ENCODE measurements at regions not wholly inside any gene's neighbourhood (a gene's known extent, or its start where the extent isn't known, plus 50 kb on each side); places are given as distances from the start of the nearest gene placed in this dataset.
A peak's percentile ranks its signal among the peaks of the same experiment; 100 is the strongest.

- Mint-ChIP-seq H3K9me3 (peaks cover 3 to 35% (median 13%) of the 10 kb centered on the region in 7 donors), H3K27me3 (peaks cover 0 to 8% (median 6%) of the 10 kb centered on the region in 3 donors), H3K4me3 (no peak overlapping the region), H3K36me3 (no peaks in the 10 kb centered on the region), H3K27ac (no peak overlapping the region), H3K4me1 (no peaks in the 10 kb centered on the region)
- ATAC-seq (ENCODE audit: low read depth in 2 of 2), result no peak
- no peak for DNase-seq
Measured at GRCh38 chr11:43071338-43071737, 240.5 kb upstream of the API5 start.

- ATAC-seq (ENCODE audit: low read depth in 2 of 2) (no peak), DNase-seq (no peak)
- Mint-ChIP-seq H3K27me3 (peaks cover 0 to 8% (median 6%) of the 10 kb centered on the region in 3 donors), H3K27ac (no peak overlapping the region), H3K4me3 (no peak overlapping the region), H3K36me3 (no peaks in the 10 kb centered on the region), H3K9me3 (peaks cover 3 to 34% (median 13%) of the 10 kb centered on the region in 7 donors), H3K4me1 (no peaks in the 10 kb centered on the region)
Measured at GRCh38 chr11:43072096-43072495, 239.7 kb upstream of the API5 start.

GRCh38 chr11:43072911-43073310 is 238.9 kb upstream of the API5 start:
- H3K27ac Mint-ChIP-seq, result no peak overlapping the region
- DNase-seq (no peak), ATAC-seq (ENCODE audit: low read depth in 2 of 2) (no peak)
- H3K4me3 Mint-ChIP-seq, result no peak overlapping the region
- H3K9me3 Mint-ChIP-seq, result peaks cover 3 to 27% (median 8%) of the 10 kb centered on the region in 7 donors
- H3K36me3 Mint-ChIP-seq, result no peaks in the 10 kb centered on the region
- peaks cover 0 to 8% (median 6%) of the 10 kb centered on the region in 3 donors for H3K27me3 Mint-ChIP-seq
- no peaks in the 10 kb centered on the region for H3K4me1 Mint-ChIP-seq

DNA sequence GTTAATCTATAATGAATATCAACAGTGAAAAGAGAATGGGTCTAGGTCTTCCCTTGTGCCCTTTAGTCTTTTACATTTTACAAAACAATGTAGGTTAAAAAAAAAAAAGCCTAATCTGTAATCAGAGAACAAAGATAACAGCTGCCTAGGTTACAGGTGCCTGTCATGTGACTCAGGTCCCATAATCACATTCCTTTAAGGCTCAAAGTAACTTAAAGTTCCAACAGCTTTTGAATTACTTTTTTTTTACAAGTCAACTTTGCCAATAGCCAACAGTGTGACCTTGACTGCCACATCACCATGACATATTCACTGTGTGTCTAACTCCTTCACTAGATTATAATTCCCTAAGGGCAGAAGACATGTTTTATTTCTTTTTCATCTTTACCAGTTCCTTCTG is 237.0 kb upstream of the API5 start:
- Mint-ChIP-seq H3K27me3 (peaks cover 0 to 8% (median 6%) of the 10 kb centered on the region in 3 donors), H3K4me3 (no peak overlapping the region)

GRCh38 chr11:43101113-43101512 is 210.7 kb upstream of the API5 start:
- H3K27me3 Mint-ChIP-seq, result no peaks in the 10 kb centered on the region
- no peak for DNase-seq
- H3K27ac Mint-ChIP-seq, result no peak overlapping the region
- peaks cover 0 to 5% (median 4%) of the 10 kb centered on the region in 7 donors for H3K9me3 Mint-ChIP-seq
- no peaks in the 10 kb centered on the region for H3K4me1 Mint-ChIP-seq
- no peak for ATAC-seq (ENCODE audit: low read depth in 2 of 2)
- no peaks in the 10 kb centered on the region for H3K36me3 Mint-ChIP-seq
- H3K4me3 Mint-ChIP-seq, result no peak overlapping the region

More for the DNA sequence above, 237.0 kb upstream of the API5 start:
- H3K4me1 Mint-ChIP-seq, result no peaks in the 10 kb centered on the region
- no peak for DNase-seq
- no peak for ATAC-seq (ENCODE audit: low read depth in 2 of 2)
- no peak overlapping the region for H3K27ac Mint-ChIP-seq
- H3K9me3 Mint-ChIP-seq, result peaks cover 0 to 27% (median 5%) of the 10 kb centered on the region in 7 donors
- no peaks in the 10 kb centered on the region for H3K36me3 Mint-ChIP-seq

DNA sequence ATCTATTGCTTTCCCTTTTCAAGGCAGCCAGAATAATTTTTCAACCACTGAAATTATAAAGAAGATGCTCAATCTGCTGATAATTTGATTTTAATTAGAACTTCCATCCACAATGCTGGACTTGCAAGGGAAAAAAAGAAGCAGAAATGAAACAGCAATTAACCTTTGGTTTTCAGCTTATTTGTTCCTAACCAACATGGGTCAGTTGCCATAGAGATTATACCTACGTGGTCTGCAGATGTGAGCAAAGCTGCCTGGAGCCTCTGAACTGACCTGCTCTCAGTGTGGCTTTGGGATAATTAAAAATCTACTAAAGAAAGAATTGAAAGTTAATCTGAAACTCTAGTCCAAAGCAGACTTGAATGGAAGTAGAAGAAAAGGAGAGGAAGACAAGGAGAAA is 195.7 kb upstream of the API5 start:
- Mint-ChIP-seq H3K4me1 (no peaks in the 10 kb centered on the region), H3K27me3 (no peaks in the 10 kb centered on the region), H3K27ac (no peak overlapping the region), H3K4me3 (no peak overlapping the region), H3K36me3 (no peaks in the 10 kb centered on the region), H3K9me3 (peaks cover 0 to 7% (median 4%) of the 10 kb centered on the region in 7 donors)
- no peak for ATAC-seq (ENCODE audit: low read depth in 2 of 2)
- DNase-seq, result no peak

- no peak overlapping the region for H3K4me3 Mint-ChIP-seq
- H3K27ac Mint-ChIP-seq, result no peak overlapping the region
- DNase-seq, result no peak
- H3K9me3 Mint-ChIP-seq, result peaks cover 0 to 6% (median 4%) of the 10 kb centered on the region in 7 donors
- H3K36me3 Mint-ChIP-seq, result no peaks in the 10 kb centered on the region
- ATAC-seq (ENCODE audit: low read depth in 2 of 2), result no peak
- no peaks in the 10 kb centered on the region for H3K4me1 Mint-ChIP-seq
- no peaks in the 10 kb centered on the region for H3K27me3 Mint-ChIP-seq
Measured at GRCh38 chr11:43119275-43119970, 192.4 kb upstream of the API5 start.

GRCh38 chr11:43122546-43122945 is 189.2 kb upstream of the API5 start:
- DNase-seq (no peak), ATAC-seq (ENCODE audit: low read depth in 2 of 2) (no peak)
- Mint-ChIP-seq H3K9me3 (peaks cover 0 to 10% (median 2%) of the 10 kb centered on the region in 7 donors), H3K27me3 (no peaks in the 10 kb centered on the region), H3K4me1 (no peaks in the 10 kb centered on the region), H3K36me3 (no peaks in the 10 kb centered on the region), H3K4me3 (no peak overlapping the region), H3K27ac (no peak overlapping the region)

- no peak for ATAC-seq (ENCODE audit: low read depth in 2 of 2)
- H3K4me1 Mint-ChIP-seq, result no peaks in the 10 kb centered on the region
- H3K27me3 Mint-ChIP-seq, result no peaks in the 10 kb centered on the region
- no peak overlapping the region for H3K4me3 Mint-ChIP-seq
- H3K27ac Mint-ChIP-seq, result no peak overlapping the region
- DNase-seq, result no peak
- H3K36me3 Mint-ChIP-seq, result no peaks in the 10 kb centered on the region
- H3K9me3 Mint-ChIP-seq, result peaks cover 0 to 4% (median 0%) of the 10 kb centered on the region in 7 donors
Measured at GRCh38 chr11:43123443-43123842, 188.4 kb upstream of the API5 start.

- ATAC-seq (ENCODE audit: low read depth in 2 of 2) (no peak), DNase-seq (no peak)
- Mint-ChIP-seq H3K4me3 (no peak overlapping the region), H3K4me1 (no peaks in the 10 kb centered on the region), H3K27ac (no peak overlapping the region), H3K36me3 (no peaks in the 10 kb centered on the region), H3K27me3 (no peaks in the 10 kb centered on the region), H3K9me3 (peaks cover 0 to 4% (median 2%) of the 10 kb centered on the region in 7 donors)
Measured at GRCh38 chr11:43124272-43124935, 187.4 kb upstream of the API5 start.

DNA sequence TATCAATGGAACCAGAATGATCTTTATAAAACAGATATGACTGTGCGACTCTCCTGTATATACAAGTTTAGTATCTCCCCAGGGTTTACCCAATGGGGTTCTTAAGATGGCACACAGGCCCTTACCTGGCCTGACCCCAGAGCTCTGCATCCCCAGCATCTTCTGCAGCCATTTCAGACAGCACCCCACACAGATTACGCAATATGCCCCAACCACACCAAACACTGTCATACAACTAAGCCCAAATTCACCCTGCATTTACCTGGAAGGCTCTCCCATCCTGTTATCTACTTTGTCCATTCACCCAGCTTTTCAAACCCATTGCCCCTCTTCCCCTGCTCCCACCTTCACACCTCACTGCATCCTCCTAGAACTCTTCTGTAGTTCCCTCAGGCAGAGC is 182.5 kb upstream of the API5 start:
- Mint-ChIP-seq H3K9me3 (peaks cover 0 to 6% (median 0%) of the 10 kb centered on the region in 7 donors), H3K27ac (peak overlapping the region in 1 of 6 donors; percentile 50), H3K36me3 (no peaks in the 10 kb centered on the region), H3K27me3 (no peaks in the 10 kb centered on the region), H3K4me1 (no peaks in the 10 kb centered on the region), H3K4me3 (no peak overlapping the region)
- ATAC-seq (ENCODE audit: low read depth in 2 of 2), result no peak
- no peak for DNase-seq

GRCh38 chr11:43130616-43131015 is 181.2 kb upstream of the API5 start:
- Mint-ChIP-seq H3K27me3 (no peaks in the 10 kb centered on the region), H3K9me3 (peaks cover 0 to 6% (median 0%) of the 10 kb centered on the region in 7 donors), H3K36me3 (no peaks in the 10 kb centered on the region), H3K4me3 (no peak overlapping the region), H3K4me1 (no peaks in the 10 kb centered on the region), H3K27ac (no peak overlapping the region)
- DNase-seq (no peak), ATAC-seq (ENCODE audit: low read depth in 2 of 2) (no peak)

DNA sequence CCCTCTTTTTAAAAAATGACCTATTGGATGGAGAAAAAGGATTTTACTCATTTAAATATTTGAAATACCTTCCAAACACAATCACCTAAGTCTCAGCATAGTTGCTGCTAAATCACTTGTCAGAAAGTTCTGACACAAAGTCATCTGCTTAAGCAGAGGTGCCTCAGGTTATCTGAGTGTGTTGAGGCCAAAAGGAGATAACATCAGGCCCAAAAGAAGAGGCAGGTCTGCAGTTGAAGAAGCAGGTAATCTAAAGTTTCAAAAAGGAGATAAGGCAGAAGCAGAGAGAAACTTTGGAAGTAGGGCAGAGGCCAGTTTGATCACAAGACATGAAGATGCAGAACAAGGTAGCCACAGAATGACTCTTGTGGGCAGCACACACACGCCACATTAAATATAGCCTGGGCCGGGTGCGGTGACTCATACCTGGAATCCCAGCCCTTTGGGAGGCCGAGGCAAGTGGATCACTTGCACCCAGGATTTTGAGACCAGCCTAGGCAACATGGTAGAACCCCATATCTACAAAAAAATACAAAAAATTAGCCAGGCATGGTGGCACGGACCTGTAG is 175.7 kb upstream of the API5 start:
- Mint-ChIP-seq H3K4me1 (no peaks in the 10 kb centered on the region), H3K27ac (no peak overlapping the region), H3K36me3 (no peaks in the 10 kb centered on the region), H3K9me3 (peaks cover 0 to 11% (median 3%) of the 10 kb centered on the region in 7 donors), H3K27me3 (no peaks in the 10 kb centered on the region), H3K4me3 (no peak overlapping the region)
- no peak for ATAC-seq (ENCODE audit: low read depth in 2 of 2)
- no peak for DNase-seq

DNA sequence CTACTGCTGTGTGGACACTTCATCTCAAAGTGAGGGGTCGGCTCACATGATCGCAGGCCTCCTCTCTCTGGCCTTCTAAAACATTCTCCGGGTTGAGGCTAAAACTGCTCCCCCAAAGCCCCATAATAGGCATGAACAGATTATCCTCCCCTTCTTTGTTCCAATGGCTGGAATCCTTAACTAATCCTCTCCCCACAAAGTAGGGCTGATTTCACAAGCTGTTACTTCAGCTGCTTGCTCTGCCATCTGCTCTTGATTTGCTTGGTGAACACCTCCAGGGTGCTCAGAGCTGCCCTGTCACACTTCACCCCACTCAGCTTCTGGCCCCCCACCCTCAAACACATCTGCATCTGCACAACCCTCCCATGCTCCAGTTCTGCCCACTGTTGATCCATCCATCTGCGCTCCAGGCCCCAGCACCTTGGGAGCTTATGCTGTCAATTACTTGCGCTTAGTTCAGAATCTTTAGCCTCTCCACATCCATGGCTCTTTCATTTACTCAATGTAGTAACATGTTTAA is 173.1 kb upstream of the API5 start:
- DNase-seq (no peak), ATAC-seq (ENCODE audit: low read depth in 2 of 2) (no peak)
- Mint-ChIP-seq H3K4me1 (no peaks in the 10 kb centered on the region), H3K9me3 (peaks cover 3 to 22% (median 12%) of the 10 kb centered on the region in 7 donors), H3K27ac (no peak overlapping the region), H3K4me3 (no peak overlapping the region), H3K27me3 (no peaks in the 10 kb centered on the region), H3K36me3 (no peaks in the 10 kb centered on the region)

All from naive B cell (primary cell).